ENCODE measurements at regions not wholly inside any gene's neighbourhood (a gene's known extent, or its start where the extent isn't known, plus 50 kb on each side); places are given as distances from the start of the nearest gene placed in this dataset.

DNA sequence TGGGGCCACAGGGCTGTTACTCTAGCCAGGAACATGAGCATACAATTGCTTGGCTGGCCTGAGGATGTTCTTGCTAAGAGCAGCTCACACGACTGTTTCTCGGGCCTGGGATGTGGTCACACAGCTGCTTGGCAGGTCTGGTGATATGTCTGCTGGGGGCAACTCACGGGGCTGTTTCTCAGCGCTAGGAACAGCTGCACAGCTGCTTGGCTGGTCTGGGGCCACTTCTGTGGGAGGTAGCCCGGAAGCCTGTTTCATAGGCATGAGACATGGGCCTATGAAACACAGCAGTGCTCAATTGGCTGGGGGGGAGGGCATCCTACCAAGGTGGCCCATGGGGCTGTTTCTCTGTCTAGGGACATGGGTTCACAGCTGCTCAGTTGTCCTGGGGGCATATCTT is 73.4 kb upstream of the DDHD1 start:
- H4K20me1 ChIP-seq (ENCODE audit: insufficient read depth), result no peaks in the 10 kb centered on the region
- H3K4me2 ChIP-seq, result no peak overlapping the region
- H3K4me3 ChIP-seq (ENCODE audit: low read depth in 2 of 2, low read length in 1 of 2), result no peak overlapping the region
- H3K9ac ChIP-seq, result no peak overlapping the region
- no peaks in the 10 kb centered on the region for H3K27me3 ChIP-seq (ENCODE audit: insufficient read depth)
- DNase-seq, result no peak
- H3K9me3 ChIP-seq, result peaks cover 17% of the 10 kb centered on the region; the same call in 1 of the 2 replicates
- H3K4me1 ChIP-seq (ENCODE audit: control insufficient read depth in 1 of 2, insufficient read depth in 2 of 2, low read depth in 1 of 2, low read length in 1 of 2), result no peaks in the 10 kb centered on the region
- no peaks in the 10 kb centered on the region for H3K9me2 ChIP-seq
- TF ChIP-seq RCOR1 (IDR thresholded peaks at IDR 0.05; ENCODE audit: low read length), result no peak
- TF ChIP-seq EZH2phosphoT487 (IDR thresholded peaks at IDR 0.05; ENCODE audit: borderline replicate concordance, low read depth), result no peak
- TF ChIP-seq FOXJ3 (CRISPR knock-in tag; IDR thresholded peaks at IDR 0.05), result no peak
- TF ChIP-seq TCF12 (IDR thresholded peaks at IDR 0.05), result no peak
- TF ChIP-seq MXI1 (IDR thresholded peaks at IDR 0.05; ENCODE audit: low read depth, low read length), result no peak
- no peak for TF ChIP-seq TEAD4 (IDR thresholded peaks at IDR 0.05; ENCODE audit: borderline replicate concordance, insufficient read depth)
- no peak for TF ChIP-seq GABPA (IDR thresholded peaks at IDR 0.05; ENCODE audit: low read depth)
- TF ChIP-seq FOSL2 (IDR thresholded peaks at IDR 0.05; ENCODE audit: borderline replicate concordance, low read depth), result no peak
- no peak for TF ChIP-seq EP300 (IDR thresholded peaks at IDR 0.05; ENCODE audit: borderline replicate concordance in 1 of 2, low read depth in 1 of 2, low read length in 1 of 2)
- TF ChIP-seq SMC3 (IDR thresholded peaks at IDR 0.05; ENCODE audit: low read depth, low read length), result no peak
- no peaks in the 10 kb centered on the region for H3K36me3 ChIP-seq (replicated peaks in 1 of 2; ENCODE audit: control insufficient read depth in 1 of 2, insufficient read depth in 2 of 2, low read length in 1 of 2)
- H3K79me2 ChIP-seq (ENCODE audit: insufficient read depth), result no peaks in the 10 kb centered on the region
- CTCF ChIA-PET, result interaction anchor here (0.7 to 0.8 kb wide), 2 partner anchors 69 to 75 kb away, joined by 3 read pairs; no protein-coding TSS in a partner anchor
- 34% methylated on average over 4 of the region's 5 CpGs for WGBS (ENCODE audit: low lambda C conversion rate)
- no peaks in the 10 kb centered on the region for H3F3A ChIP-seq (replicated peaks; ENCODE audit: insufficient read depth)
- H2AFZ ChIP-seq (ENCODE audit: low read depth), result no peak overlapping the region
- POLR2A ChIA-PET, result no interaction called here
- no peak overlapping the region for H3K27ac ChIP-seq (ENCODE audit: low read depth in 2 of 2, low read length in 1 of 2)

DNA sequence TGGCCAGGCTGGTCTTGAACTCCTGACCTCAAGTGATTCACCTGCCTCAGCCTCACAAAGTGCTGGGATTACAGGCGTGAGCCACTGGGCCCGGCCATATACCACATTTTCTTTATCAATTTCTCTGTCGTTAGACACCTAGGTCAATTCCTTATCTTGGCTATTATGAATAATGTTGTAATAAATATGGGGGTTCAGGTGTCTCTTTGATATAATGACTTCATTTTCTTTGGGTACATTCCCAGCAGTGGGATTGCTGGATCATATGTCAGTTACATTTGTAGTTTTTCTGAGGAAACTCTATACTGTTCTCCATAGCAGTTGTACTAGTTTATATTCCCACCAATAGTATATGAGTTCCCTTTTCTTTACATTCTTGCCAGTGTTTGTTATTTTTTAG is 67.8 kb upstream of the DDHD1 start:
- Histone ChIP-seq H3K36me3 (replicated peaks in 1 of 2; ENCODE audit: control insufficient read depth in 1 of 2, insufficient read depth in 2 of 2, low read length in 1 of 2) (no peaks in the 10 kb centered on the region), H2AFZ (ENCODE audit: low read depth) (no peak overlapping the region), H3K27me3 (ENCODE audit: insufficient read depth) (no peaks in the 10 kb centered on the region), H3K4me2 (no peak overlapping the region), H3K9me3 (peaks cover 17% of the 10 kb centered on the region; the same call in 1 of the 2 replicates), H3K4me3 (ENCODE audit: low read depth in 2 of 2, low read length in 1 of 2) (no peak overlapping the region), H3F3A (replicated peaks; ENCODE audit: insufficient read depth) (no peaks in the 10 kb centered on the region), H3K4me1 (ENCODE audit: control insufficient read depth in 1 of 2, insufficient read depth in 2 of 2, low read depth in 1 of 2, low read length in 1 of 2) (no peaks in the 10 kb centered on the region), H3K9ac (no peak overlapping the region), H4K20me1 (ENCODE audit: insufficient read depth) (no peaks in the 10 kb centered on the region), H3K9me2 (no peaks in the 10 kb centered on the region), H3K27ac (ENCODE audit: low read depth in 2 of 2, low read length in 1 of 2) (no peak overlapping the region), H3K79me2 (ENCODE audit: insufficient read depth) (no peaks in the 10 kb centered on the region)
- ChIA-PET CTCF (no interaction called here), POLR2A (no interaction called here)
- TF ChIP-seq FOSL2 (IDR thresholded peaks at IDR 0.05; ENCODE audit: borderline replicate concordance, low read depth), result no peak
- TF ChIP-seq SMC3 (IDR thresholded peaks at IDR 0.05; ENCODE audit: low read depth, low read length), result no peak
- TF ChIP-seq, protein P1, sequence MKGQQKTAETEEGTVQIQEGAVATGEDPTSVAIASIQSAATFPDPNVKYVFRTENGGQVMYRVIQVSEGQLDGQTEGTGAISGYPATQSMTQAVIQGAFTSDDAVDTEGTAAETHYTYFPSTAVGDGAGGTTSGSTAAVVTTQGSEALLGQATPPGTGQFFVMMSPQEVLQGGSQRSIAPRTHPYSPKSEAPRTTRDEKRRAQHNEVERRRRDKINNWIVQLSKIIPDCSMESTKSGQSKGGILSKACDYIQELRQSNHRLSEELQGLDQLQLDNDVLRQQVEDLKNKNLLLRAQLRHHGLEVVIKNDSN (IDR thresholded peaks at IDR 0.05; ENCODE audit: borderline replicate concordance, low read depth), result no peak
- TF ChIP-seq RXRA (IDR thresholded peaks at IDR 0.05; ENCODE audit: borderline replicate concordance, low read depth), result no peak
- TF ChIP-seq MXI1 (IDR thresholded peaks at IDR 0.05; ENCODE audit: low read depth, low read length), result no peak
- no peak for TF ChIP-seq YY1 (IDR thresholded peaks at IDR 0.05; ENCODE audit: low read depth)
- TF ChIP-seq, protein P2, sequence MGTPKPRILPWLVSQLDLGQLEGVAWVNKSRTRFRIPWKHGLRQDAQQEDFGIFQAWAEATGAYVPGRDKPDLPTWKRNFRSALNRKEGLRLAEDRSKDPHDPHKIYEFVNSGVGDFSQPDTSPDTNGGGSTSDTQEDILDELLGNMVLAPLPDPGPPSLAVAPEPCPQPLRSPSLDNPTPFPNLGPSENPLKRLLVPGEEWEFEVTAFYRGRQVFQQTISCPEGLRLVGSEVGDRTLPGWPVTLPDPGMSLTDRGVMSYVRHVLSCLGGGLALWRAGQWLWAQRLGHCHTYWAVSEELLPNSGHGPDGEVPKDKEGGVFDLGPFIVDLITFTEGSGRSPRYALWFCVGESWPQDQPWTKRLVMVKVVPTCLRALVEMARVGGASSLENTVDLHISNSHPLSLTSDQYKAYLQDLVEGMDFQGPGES (IDR thresholded peaks at IDR 0.05; ENCODE audit: low read depth, low read length), result no peak
- no peak for TF ChIP-seq JUND (IDR thresholded peaks at IDR 0.05)
- TF ChIP-seq, protein P3, sequence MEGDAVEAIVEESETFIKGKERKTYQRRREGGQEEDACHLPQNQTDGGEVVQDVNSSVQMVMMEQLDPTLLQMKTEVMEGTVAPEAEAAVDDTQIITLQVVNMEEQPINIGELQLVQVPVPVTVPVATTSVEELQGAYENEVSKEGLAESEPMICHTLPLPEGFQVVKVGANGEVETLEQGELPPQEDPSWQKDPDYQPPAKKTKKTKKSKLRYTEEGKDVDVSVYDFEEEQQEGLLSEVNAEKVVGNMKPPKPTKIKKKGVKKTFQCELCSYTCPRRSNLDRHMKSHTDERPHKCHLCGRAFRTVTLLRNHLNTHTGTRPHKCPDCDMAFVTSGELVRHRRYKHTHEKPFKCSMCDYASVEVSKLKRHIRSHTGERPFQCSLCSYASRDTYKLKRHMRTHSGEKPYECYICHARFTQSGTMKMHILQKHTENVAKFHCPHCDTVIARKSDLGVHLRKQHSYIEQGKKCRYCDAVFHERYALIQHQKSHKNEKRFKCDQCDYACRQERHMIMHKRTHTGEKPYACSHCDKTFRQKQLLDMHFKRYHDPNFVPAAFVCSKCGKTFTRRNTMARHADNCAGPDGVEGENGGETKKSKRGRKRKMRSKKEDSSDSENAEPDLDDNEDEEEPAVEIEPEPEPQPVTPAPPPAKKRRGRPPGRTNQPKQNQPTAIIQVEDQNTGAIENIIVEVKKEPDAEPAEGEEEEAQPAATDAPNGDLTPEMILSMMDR (IDR thresholded peaks at IDR 0.05), result no peak
- TF ChIP-seq RFX5 (IDR thresholded peaks at IDR 0.05; ENCODE audit: low read length), result no peak
- TF ChIP-seq, protein P4, sequence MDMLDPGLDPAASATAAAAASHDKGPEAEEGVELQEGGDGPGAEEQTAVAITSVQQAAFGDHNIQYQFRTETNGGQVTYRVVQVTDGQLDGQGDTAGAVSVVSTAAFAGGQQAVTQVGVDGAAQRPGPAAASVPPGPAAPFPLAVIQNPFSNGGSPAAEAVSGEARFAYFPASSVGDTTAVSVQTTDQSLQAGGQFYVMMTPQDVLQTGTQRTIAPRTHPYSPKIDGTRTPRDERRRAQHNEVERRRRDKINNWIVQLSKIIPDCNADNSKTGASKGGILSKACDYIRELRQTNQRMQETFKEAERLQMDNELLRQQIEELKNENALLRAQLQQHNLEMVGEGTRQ (IDR thresholded peaks at IDR 0.05; ENCODE audit: borderline replicate concordance, low read depth, low read length), result no peak
- no peak for TF ChIP-seq RAD21 (IDR thresholded peaks at IDR 0.05; ENCODE audit: low read length)
- no peak for TF ChIP-seq CHD2 (IDR thresholded peaks at IDR 0.05; ENCODE audit: low read length, partially characterized antibody)
- no peak for TF ChIP-seq GABPA (IDR thresholded peaks at IDR 0.05; ENCODE audit: low read depth)
- no peak for TF ChIP-seq NRF1 (IDR thresholded peaks at IDR 0.05; ENCODE audit: low read depth, low read length)
- no peak for DNase-seq
- 84% methylated on average over 3 of the region's 3 CpGs for WGBS (ENCODE audit: low lambda C conversion rate)
